ENCODE measurements at regions not wholly inside any gene's neighbourhood (a gene's known extent, or its start where the extent isn't known, plus 50 kb on each side); places are given as distances from the start of the nearest gene placed in this dataset.
"Not testable (repeated sequence)": the region's sequence is repeated elsewhere in the genome, so short reads cannot be mapped to it uniquely, and the experiment has no call there.

- no peak for DNase-seq (ENCODE audit: low spot score)
Measured at GRCh38 chr20:47982574-47983360, 197.5 kb upstream of the SULF2 start.

GRCh38 chr20:47981222-47981621, 195.9 kb upstream of the SULF2 start:
- no peak for DNase-seq (ENCODE audit: low spot score)

GRCh38 chr20:47980336-47981177, 195.3 kb upstream of the SULF2 start:
- DNase-seq (ENCODE audit: low spot score) = no peak

GRCh38 chr20:47979361-47980095, 194.2 kb upstream of the SULF2 start:
- DNase-seq (ENCODE audit: low spot score) = not testable (repeated sequence)

GRCh38 chr20:47978428-47979120, 193.3 kb upstream of the SULF2 start:
- not testable (repeated sequence) for DNase-seq (ENCODE audit: low spot score)

GRCh38 chr20:47977789-47978252, 192.5 kb upstream of the SULF2 start:
- DNase-seq (ENCODE audit: low spot score) = not testable (repeated sequence)

- DNase-seq (ENCODE audit: low spot score) = not testable (repeated sequence)
Measured at GRCh38 chr20:47977017-47977788, 191.9 kb upstream of the SULF2 start.

GRCh38 chr20:47974234-47974878, 189.1 kb upstream of the SULF2 start:
- no peak for DNase-seq (ENCODE audit: low spot score)

- DNase-seq (ENCODE audit: low spot score) = no peak
Measured at GRCh38 chr20:47973519-47974233, 188.4 kb upstream of the SULF2 start.

GRCh38 chr20:47972916-47973309, 187.6 kb upstream of the SULF2 start:
- no peak for DNase-seq (ENCODE audit: low spot score)

GRCh38 chr20:47972297-47972915, 187.1 kb upstream of the SULF2 start:
- DNase-seq (ENCODE audit: low spot score) = peak; percentile 61

- no peak for DNase-seq (ENCODE audit: low spot score)
Measured at GRCh38 chr20:47971058-47971791, 185.9 kb upstream of the SULF2 start.

- no peak for DNase-seq (ENCODE audit: low spot score)
Measured at GRCh38 chr20:47970282-47970903, 185.1 kb upstream of the SULF2 start.

- no peak for DNase-seq (ENCODE audit: low spot score)
Measured at GRCh38 chr20:47969426-47969825, 184.1 kb upstream of the SULF2 start.

- DNase-seq (ENCODE audit: low spot score) = no peak
Measured at GRCh38 chr20:47968541-47969310, 183.4 kb upstream of the SULF2 start.

GRCh38 chr20:47964149-47964548, 178.9 kb upstream of the SULF2 start:
- DNase-seq (ENCODE audit: low spot score) = no peak

- DNase-seq (ENCODE audit: low spot score) = no peak
Measured at GRCh38 chr20:47963022-47963421, 177.7 kb upstream of the SULF2 start.
